NCI-H1436 treated with DMSO at 0.1 percent for 48 hours (cell line): ENCODE measurements at regions not wholly inside any gene's neighbourhood (a gene's known extent, or its start where the extent isn't known, plus 50 kb on each side); places are given as distances from the start of the nearest gene placed in this dataset.

Source experiments
- DNase-seq: peaks from one replicate; lab custom pipeline; 2025; lab: John Stamatoyannopoulos, UW

GRCh38 chr6:134866563-134866962 lies 83.3 kb downstream of the ALDH8A1 start:
- no peak for DNase-seq

DNA sequence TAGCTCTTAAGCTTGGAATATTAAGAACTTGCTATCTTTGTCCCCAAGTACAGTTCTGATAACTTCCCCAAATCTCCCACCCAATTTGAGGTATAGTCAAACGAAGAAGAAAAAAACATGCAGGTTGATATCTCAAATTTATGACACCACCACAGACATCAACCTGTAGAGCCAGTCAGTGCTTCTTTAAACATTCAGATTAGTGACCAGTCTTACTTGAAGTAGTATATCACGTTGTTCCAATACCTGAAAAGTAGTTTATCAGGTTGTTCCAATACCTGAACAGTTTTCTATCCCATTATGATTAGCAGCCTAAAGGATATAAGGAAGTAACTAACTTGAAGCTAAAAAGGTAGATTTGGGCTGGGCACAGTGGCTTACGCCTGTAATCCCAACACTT lies 85.3 kb downstream of the ALDH8A1 start:
- no peak for DNase-seq

GRCh38 chr6:134863763-134864510 lies 86.0 kb downstream of the ALDH8A1 start:
- no peak for DNase-seq

DNA sequence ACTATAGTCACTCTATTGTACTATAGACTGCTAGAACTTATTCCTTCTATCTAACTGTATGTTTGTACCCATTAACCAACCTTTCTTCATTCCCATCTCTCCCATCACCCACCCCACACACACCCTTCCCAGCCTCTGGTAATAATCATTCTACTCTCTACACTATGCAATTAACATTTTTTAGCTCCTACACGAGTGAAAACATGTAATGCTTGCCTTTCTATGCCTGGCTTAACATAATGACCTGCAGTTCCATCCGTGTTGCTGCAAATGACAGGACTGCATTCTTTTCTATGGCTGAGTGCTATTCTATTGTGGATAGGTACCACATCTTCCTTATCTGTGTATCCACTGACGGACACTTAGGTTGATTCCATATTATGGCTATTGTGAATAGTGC lies 95.5 kb downstream of the ALDH8A1 start:
- no peak for DNase-seq

GRCh38 chr6:134853111-134854055 lies 96.5 kb downstream of the ALDH8A1 start:
- no peak for DNase-seq

DNA sequence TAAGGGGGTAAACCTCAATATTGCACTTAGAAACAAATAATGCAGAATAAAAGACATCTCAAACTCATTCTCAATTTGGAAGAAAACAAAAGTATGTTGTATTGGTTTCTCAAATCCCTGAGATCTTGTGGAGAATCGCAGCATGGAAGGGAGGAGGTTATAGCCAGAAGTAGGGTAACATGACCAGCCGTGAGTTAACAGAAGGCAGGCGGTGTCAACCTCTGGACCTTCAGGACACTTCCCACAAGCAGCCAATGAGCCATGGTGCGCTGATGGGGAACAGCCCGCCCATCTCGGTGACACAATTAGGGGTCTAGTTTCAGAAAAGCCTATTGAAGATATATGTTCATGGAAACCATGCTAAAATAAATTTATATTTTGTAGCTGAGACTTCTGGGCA lies 98.4 kb downstream of the ALDH8A1 start:
- DNase-seq: no peak

DNA sequence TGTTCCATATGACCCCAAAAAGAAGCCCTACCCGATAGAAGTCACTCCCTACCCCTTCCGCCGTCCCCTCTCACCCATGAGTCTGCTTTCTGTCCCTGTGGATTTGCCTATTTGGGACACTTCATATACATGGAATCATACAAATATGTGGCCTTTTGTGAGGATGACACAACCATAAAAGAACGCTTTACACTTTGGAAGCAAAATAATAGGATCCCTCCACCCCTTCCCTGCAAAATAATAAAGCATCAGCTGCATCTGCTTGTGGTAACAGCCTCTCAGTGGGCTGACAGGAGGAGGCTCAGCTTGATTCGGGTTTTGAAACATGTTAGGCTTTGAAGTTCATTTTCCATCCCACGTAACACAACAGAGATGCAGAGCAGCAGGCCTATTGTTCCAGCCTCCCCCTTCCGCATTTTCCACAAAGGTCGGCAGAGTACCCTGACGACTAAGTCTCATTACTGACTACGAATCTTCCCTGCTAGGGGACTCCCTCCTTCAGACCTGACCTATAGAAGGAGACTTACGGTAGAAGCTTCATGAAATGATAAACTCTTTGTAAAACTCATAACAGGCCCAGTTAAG lies 99.1 kb downstream of the ALDH8A1 start:
- DNase-seq: no peak

DNA sequence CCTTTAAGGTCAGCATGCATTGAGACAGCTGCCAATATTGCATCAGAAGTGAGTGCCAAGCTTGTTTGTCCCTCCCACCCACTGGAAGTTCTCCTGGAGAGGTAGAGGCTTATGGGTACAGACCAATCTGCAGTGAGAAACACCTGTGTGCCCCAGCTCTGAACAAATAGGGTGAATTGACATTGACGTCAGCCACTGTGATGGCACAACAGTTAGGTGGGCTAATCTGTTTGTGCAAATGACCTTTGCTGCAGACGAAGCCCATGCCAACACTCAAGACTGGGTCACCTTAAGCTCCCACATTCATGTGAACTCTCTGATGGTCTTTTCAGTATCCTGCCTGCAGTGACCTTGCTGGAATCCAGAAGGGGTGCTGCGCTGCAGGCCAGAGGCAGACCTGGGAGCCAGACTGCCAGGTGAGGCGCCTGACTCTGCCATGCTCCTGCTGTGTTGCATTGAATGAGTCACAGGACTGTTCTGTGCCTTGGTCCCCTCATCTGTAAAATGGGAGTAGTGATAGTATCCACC lies 99.9 kb downstream of the ALDH8A1 start:
- DNase-seq: no peak

- DNase-seq: no peak
Observed at GRCh38 chr6:134848076-134848475, 101.8 kb downstream of the ALDH8A1 start.

GRCh38 chr6:134846865-134847264 lies 103.0 kb downstream of the ALDH8A1 start:
- no peak for DNase-seq

- DNase-seq: no peak
Observed at GRCh38 chr6:134846031-134846430, 103.9 kb downstream of the ALDH8A1 start.

DNA sequence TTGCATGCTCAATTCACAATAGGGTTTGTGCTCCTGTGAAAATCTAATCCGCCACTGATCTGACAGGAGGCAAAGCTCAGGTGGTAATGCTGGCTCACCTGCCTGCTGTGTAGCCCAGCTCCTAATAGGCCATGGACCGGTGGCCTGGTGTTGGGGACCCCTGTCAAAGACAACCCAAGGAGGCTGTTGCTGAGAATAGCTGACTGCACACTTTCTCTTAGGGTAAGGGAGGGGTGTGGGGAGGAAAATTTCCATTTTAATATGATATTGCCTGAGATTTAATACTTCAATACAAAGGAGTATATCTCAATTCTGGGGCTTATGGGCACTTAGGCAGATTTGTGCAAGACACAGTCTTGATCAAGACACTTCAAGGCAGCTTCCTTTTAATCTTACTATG lies 105.8 kb downstream of the ALDH8A1 start:
- no peak for DNase-seq

DNA sequence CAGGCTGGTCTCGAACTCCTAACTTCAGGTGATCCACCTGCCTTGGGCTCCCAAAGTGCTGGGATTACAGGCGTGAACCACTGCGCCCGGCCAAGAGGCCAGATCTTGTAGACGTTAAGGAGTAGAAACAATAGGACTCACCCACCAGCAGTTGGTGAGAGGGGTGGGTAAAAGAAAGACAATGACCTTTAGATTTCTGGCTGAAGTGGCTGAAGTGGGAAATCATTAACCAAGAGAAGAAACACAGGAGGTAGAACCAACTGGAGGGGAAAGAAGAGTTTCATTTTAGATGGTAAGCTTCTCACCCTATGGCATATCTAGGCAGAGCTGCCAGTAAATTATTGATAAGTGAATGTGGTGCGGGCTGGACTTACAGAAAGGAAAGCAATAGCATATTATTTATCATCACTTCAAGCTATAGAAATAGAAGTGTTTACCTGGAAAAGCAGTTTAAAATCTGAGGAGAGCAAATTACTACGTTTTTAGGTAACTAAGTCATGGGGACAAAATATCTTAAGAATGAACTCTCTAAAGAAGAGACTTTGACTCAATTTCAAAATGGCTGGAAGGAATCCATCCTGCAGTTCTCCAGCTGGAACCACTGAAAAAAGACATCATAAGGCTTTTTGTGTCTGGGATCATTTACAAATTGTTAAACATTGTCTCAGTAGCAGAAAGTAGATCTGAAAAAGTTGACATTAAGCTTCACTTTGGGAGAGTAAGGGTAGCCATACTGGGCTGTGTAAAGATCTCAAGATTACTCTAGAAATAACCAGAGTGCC lies 109.6 kb downstream of the ALDH8A1 start:
- no peak for DNase-seq

DNA sequence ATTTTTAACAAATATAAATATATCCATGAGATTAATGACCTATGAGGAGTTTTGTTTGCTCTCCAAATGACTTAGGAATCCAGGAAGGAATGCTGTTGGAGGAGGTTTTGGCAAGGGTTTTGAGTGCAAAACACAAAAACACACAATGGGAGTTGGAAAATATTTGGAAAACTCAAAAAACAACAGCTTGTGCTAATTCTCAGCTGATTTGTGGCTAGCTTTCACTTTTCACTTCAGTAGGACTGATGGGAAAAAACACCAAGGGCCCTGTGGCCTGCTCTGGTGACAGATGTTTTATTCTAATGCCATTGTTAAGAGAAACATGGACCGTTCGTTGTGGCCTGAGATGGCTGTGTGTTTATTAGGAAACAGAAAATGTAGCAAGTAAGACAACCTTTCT lies 113.9 kb downstream of the ALDH8A1 start:
- DNase-seq: no peak

DNA sequence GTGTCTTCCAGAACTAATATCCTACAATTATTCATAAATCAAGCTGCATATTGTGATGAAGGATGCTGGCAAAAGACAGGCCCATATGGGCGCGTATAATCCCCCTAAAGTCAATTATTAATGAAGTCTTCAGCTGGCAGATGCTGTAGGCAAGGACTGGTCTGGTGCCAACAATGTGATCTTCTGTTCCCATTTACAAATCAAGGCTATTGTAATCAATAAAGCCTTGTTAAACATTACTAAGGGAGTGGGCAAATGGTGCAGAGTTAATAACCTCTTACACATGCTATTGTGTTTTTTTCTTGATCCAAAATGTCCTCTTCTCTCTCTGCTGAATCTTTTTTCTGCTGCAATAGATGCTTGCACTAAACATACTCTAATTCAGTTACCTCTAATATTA lies 119.0 kb downstream of the ALDH8A1 start:
- DNase-seq: no peak

DNA sequence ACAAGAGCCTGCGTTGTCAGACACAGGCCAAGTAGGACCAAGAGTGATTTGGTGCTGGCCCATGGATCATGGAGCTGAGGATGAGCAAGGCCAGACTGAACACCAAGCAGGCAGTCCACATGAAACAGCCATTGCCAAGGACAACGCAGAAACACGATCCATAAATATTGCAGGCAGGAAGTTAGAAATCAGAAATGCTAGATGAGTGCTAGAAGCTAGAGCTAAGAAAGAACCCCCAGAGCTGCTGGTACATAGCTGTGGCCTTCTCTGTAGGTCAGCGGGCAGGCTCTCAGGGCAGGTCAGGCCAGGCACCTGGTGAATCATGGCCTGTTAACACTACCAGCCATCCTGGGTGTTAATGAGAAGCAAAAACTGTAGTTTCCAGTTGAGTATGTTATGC lies 119.7 kb downstream of the ALDH8A1 start:
- DNase-seq: no peak

GRCh38 chr6:134828641-134829040 lies 121.3 kb downstream of the ALDH8A1 start:
- no peak for DNase-seq

DNA sequence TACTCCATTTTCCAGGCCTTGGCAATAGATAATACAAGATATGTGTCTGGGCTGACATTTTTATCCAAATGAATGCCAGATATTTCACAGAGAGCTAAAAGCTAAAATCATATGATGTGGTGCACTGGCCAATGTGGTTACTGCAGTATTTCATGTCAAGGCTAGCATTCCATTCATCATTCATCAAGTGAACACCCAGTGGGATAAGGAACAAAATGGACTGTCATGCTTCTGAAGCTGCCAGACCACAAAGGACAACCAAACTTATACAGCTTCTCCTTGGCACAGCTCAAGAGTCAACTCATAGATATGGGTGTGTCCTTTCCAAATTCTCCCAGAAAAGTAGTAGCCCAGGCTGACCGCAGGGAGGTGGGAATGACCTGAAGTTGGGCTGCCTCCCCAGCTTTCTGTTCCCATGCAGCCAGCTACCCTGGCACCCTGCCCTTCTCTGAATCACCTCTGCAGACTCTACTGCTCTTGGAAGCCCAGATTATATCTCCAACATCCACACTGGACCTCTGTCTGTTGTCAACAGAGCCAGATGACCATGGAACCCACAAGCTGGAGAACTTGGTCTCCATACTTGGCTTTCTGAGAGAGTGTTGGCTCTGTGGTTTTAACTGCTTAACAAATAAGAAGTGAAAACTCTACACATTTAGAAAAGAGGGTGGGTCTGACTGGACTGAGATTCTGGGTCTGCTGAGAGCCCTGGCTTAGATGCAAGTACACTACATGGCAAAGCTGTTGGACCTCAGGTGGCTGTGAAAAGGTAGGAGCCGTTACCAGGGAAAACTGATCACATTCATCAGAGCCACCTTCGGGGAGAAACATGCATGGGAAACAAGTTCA lies 122.8 kb downstream of the ALDH8A1 start:
- DNase-seq: no peak

- DNase-seq: no peak
Observed at GRCh38 chr6:134823710-134824034, 126.2 kb downstream of the ALDH8A1 start.

DNA sequence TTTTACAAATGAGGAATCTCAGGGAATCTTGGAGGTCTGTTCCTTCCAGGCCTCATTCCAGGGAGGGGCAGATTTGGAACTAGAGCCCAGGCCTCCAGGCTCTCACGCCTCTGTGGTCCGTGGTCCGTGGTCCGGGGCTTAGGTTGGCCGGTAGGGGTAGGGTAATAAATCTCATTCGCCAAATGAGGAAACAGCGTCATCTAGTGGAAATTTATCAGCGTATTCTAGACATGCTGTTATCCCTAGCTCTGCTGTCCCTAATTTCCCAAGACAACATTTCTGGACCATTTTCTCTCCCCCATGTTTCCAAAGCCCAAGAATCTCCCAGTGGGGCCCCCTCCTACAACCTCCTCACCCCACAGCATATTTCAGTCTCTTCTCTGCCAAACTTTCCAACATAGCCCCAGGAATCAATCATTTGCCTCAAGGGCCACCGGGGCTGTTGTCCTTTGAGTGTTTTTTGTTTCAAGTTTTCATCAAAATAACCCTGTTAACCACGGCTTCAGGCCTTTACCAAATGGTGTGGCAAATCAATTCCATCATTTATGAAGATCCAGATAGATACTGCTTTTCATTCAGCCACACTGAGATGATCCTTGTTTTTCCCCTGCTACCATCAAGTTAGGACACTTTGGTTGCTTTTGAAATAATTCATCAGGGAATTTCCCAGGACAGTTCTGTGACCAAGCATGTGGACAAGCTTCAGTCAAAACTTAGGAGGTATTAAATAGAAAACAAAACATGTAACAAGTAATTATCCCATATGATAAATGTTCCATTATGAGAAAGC lies 126.8 kb downstream of the ALDH8A1 start:
- DNase-seq: peak; percentile 41
